ENCODE measurements at regions not wholly inside any gene's neighbourhood (a gene's known extent, or its start where the extent isn't known, plus 50 kb on each side); places are given as distances from the start of the nearest gene placed in this dataset.

DNA sequence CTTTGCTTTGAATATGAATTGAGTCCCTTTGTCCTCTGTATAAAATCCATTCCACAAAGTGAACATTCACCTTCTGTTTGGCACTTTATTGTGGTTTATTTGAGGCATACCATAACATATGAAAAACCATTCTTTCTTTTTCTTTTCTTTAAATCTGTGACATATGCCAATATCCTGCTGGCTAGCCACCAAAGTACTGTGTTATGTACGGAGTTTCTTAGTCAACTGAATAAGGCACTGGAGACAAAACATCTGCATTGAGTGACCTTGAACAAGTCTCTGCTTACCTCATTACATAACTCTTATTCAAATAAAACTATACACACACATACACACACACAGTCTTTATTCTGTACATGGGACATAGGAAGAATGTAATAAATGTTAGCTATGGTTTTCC, 872.8 kb downstream of the C4orf33 start:
- Histone ChIP-seq H3K36me3 (replicated peaks) (no peaks in the 10 kb centered on the region), H3K4me3 (ENCODE audit: low read depth, low read length) (no peak overlapping the region), H3K27ac (no peak overlapping the region), H3K27me3 (replicated peaks) (no peaks in the 10 kb centered on the region)
- no peak for DNase-seq
- in situ Hi-C loops (cut with HindIII; ENCODE audit: low pct_ligation_motif_present, low sequenced_read_pairs) = no loop called here
- no peak for TF ChIP-seq CTCF (IDR thresholded peaks at IDR 0.05; ENCODE audit: low read depth, low read length, missing control alignments)

DNA sequence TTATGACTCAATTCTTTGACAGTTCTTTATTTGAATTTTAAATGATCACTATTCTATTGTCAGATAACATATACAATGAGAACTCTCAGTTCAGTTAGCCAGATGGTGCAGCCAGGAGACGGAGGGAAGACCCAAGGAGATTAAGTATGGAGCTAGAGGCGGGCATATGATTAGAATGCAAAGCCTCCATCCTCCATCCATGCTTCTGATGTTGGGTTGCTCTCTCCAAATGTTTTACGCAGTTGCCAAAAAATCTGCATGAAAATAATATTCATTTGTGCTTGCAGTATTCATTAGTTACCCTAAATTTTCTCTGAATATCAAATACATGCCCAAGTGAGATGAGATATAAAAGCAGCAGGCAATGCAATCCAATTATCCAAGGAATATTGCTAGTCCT, 874.8 kb downstream of the C4orf33 start:
- TF ChIP-seq CTCF (IDR thresholded peaks at IDR 0.05; ENCODE audit: low read depth, low read length, missing control alignments) = no peak
- DNase-seq = no peak
- Histone ChIP-seq H3K4me3 (ENCODE audit: low read depth, low read length) (no peak overlapping the region), H3K27ac (no peak overlapping the region), H3K36me3 (replicated peaks) (no peaks in the 10 kb centered on the region), H3K27me3 (replicated peaks) (no peaks in the 10 kb centered on the region)
- in situ Hi-C loops (cut with HindIII; ENCODE audit: low pct_ligation_motif_present, low sequenced_read_pairs) = no loop called here

DNA sequence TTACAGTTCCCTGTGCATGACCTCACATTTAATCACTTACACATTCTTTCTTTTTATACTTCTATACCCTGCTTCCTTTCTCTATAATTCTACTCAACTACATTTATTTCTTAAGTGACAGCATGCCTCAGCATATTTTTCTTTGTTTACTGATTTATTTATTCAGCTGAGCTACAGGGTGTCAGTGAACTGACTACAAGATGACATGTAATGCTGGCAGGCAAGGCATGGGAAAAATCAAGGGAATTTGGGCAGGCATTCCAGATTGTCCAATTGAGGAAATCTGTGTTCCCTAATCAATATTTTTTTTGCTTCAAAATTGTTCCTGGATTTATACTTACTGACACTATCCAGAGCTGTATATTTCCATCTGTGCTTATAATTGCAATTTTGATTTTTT, 875.5 kb downstream of the C4orf33 start:
- no peak for DNase-seq
- in situ Hi-C loops (cut with HindIII; ENCODE audit: low pct_ligation_motif_present, low sequenced_read_pairs) = no loop called here
- Histone ChIP-seq H3K36me3 (replicated peaks) (no peaks in the 10 kb centered on the region), H3K27me3 (replicated peaks) (no peaks in the 10 kb centered on the region), H3K27ac (no peak overlapping the region), H3K4me3 (ENCODE audit: low read depth, low read length) (no peak overlapping the region)
- no peak for TF ChIP-seq CTCF (IDR thresholded peaks at IDR 0.05; ENCODE audit: low read depth, low read length, missing control alignments)

DNA sequence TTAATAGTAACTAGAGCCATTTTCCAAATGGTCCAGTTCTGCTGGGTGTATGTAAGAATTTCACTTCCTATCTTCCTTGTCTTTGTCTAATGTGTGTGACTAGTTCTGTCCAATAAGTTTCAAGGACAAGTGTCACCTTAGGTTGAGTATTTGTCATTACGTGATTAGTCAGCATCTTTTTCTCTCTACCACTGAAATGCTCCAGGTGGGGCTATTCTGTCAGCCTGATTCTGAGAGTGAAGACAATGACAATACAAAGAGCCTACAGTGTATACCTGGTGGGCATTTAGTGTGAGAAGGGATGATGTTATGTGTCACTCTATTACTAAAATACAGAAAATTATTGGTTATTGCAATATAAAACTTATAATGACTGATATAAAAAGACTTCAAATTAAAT, 876.3 kb downstream of the C4orf33 start:
- DNase-seq = no peak
- no peak for TF ChIP-seq CTCF (IDR thresholded peaks at IDR 0.05; ENCODE audit: low read depth, low read length, missing control alignments)
- no peak overlapping the region for H3K27ac ChIP-seq
- no peaks in the 10 kb centered on the region for H3K36me3 ChIP-seq (replicated peaks)
- in situ Hi-C loops (cut with HindIII; ENCODE audit: low pct_ligation_motif_present, low sequenced_read_pairs) = no loop called here
- H3K27me3 ChIP-seq (replicated peaks) = no peaks in the 10 kb centered on the region
- no peak overlapping the region for H3K4me3 ChIP-seq (ENCODE audit: low read depth, low read length)

GRCh38 chr4:129974730-129975129, 878.8 kb downstream of the C4orf33 start:
- Histone ChIP-seq H3K4me3 (ENCODE audit: low read depth, low read length) (no peak overlapping the region), H3K36me3 (replicated peaks) (no peaks in the 10 kb centered on the region), H3K27me3 (replicated peaks) (no peaks in the 10 kb centered on the region), H3K27ac (no peak overlapping the region)
- in situ Hi-C loops (cut with HindIII; ENCODE audit: low pct_ligation_motif_present, low sequenced_read_pairs) = no loop called here
- DNase-seq = no peak
- no peak for TF ChIP-seq CTCF (IDR thresholded peaks at IDR 0.05; ENCODE audit: low read depth, low read length, missing control alignments)

DNA sequence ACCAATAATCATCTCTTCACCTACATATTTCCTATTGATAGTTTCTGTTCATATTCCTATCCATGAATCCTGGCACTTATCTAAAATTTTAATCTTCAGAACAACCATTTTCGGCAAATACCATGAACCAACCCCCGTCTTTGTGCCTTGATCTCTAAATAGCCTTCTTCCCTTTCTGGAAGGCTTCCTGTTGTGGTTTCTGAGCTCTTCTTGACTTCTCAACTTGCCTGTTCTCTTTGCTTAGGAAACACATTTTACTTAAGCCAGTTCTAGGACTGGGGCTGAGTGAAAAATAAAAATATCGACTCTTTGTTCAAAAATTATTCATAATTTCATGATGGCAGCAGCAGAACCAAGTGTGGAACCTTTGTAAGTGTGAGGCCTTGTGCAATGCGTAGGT, 882.4 kb downstream of the C4orf33 start:
- Histone ChIP-seq H3K27ac (no peak overlapping the region), H3K27me3 (replicated peaks) (no peaks in the 10 kb centered on the region), H3K4me3 (ENCODE audit: low read depth, low read length) (no peak overlapping the region), H3K36me3 (replicated peaks) (no peaks in the 10 kb centered on the region)
- no peak for TF ChIP-seq CTCF (IDR thresholded peaks at IDR 0.05; ENCODE audit: low read depth, low read length, missing control alignments)
- no peak for DNase-seq
- in situ Hi-C loops (cut with HindIII; ENCODE audit: low pct_ligation_motif_present, low sequenced_read_pairs) = no loop called here

Measured in brain microvascular endothelial cell (primary cell).